GM12878 (cell line): ENCODE measurements at regions not wholly inside any gene's neighbourhood (a gene's known extent, or its start where the extent isn't known, plus 50 kb on each side); places are given as distances from the start of the nearest gene placed in this dataset.

Experiments
- BMI1 ChIP-seq: fragments of 450-650 bp; IDR thresholded peaks from 2 replicates; pipeline ENCODE4 v1.6.1; 2016; ENCODE audit warnings: mild to moderate bottlenecking, moderate library complexity, borderline replicate concordance
- CEBPB ChIP-seq, 2 experiments: fragments of 150-350 bp in 1 of 2; IDR thresholded peaks; 2 replicates each; pipeline ENCODE4 v1.6.1; 2012 to 2014; ENCODE audit warnings: low read depth in 2 of 2, low read length in 2 of 2, borderline replicate concordance in 1 of 2, inconsistent platforms in 1 of 2
- CHD4 ChIP-seq: fragments of 200-600 bp; sonication (generic); IDR thresholded peaks from 2 replicates; pipeline ENCODE4 v1.6.1; 2016; ENCODE audit warnings: mild to moderate bottlenecking
- CUX1 ChIP-seq: IDR thresholded peaks from 2 replicates; pipeline ENCODE4 v1.6.1; 2012; ENCODE audit warnings: improper control_type of control experiment, low read depth, low read length; ENCODE audit not compliant: insufficient replicate concordance
- E2F8 ChIP-seq: fragments of 450-650 bp; IDR thresholded peaks from 2 replicates; pipeline ENCODE4 v1.6.1; 2018; ENCODE audit warnings: mild to moderate bottlenecking, low read depth, moderate library complexity; ENCODE audit not compliant: partially characterized antibody
- HDAC6 ChIP-seq: fragments of 200-600 bp; sonication (generic); IDR thresholded peaks from one replicate; pipeline ENCODE4 v1.8.0; 2017; ENCODE audit warnings: antibody characterized with exemption; ENCODE audit not compliant: unreplicated experiment
- IKZF2 ChIP-seq, 2 experiments: fragments of 450-650 bp; IDR thresholded peaks; 2 replicates each; pipeline ENCODE4 v1.6.1; 2017; ENCODE audit warnings: mild to moderate bottlenecking in 2 of 2, moderate library complexity in 2 of 2
- IRF4 ChIP-seq: IDR thresholded peaks from 2 replicates; pipeline ENCODE4 v1.6.1; 2011; ENCODE audit warnings: low read depth, low read length
- IRF5 ChIP-seq: fragments of 450-650 bp; IDR thresholded peaks from 2 replicates; pipeline ENCODE4 v1.6.1; 2017; ENCODE audit warnings: borderline replicate concordance
- KDM1A ChIP-seq: fragments of 200-600 bp; sonication (generic); IDR thresholded peaks from 2 replicates; pipeline ENCODE4 v1.6.1; 2016; ENCODE audit warnings: borderline replicate concordance
- MEF2B ChIP-seq: fragments of 450-650 bp; IDR thresholded peaks from 2 replicates; pipeline ENCODE4 v1.6.1; 2018; ENCODE audit warnings: mild to moderate bottlenecking, moderate library complexity; ENCODE audit not compliant: partially characterized antibody, poor library complexity, severe bottlenecking
- MLLT1 ChIP-seq: fragments of 450-650 bp; IDR thresholded peaks from 2 replicates; pipeline ENCODE4 v1.6.1; 2016; ENCODE audit warnings: mild to moderate bottlenecking
- NFYB ChIP-seq: IDR thresholded peaks from 2 replicates; pipeline ENCODE4 v1.6.1; 2011; ENCODE audit warnings: low read depth, mild to moderate bottlenecking, low read length, improper control_type of control experiment, moderate library complexity; ENCODE audit not compliant: insufficient read depth
- NR2C2 ChIP-seq: IDR thresholded peaks from 2 replicates; pipeline ENCODE4 v1.6.1; 2011; ENCODE audit warnings: borderline replicate concordance, low read depth; ENCODE audit not compliant: control insufficient read depth, insufficient read length
- NRF1 ChIP-seq: conservative IDR thresholded peaks from 2 replicates; pipeline ENCODE4 v1.6.1; 2011; ENCODE audit warnings: mild to moderate bottlenecking, low read depth, low read length, improper control_type of control experiment
- RELB ChIP-seq: fragments of 450-650 bp; IDR thresholded peaks from 2 replicates; pipeline ENCODE4 v1.6.1; 2017; ENCODE audit warnings: low read depth, mild to moderate bottlenecking, moderate library complexity
- TAF1 ChIP-seq: IDR thresholded peaks from 2 replicates; pipeline ENCODE4 v1.6.1; 2011; ENCODE audit warnings: mild to moderate bottlenecking, low read depth, low read length, borderline replicate concordance

GRCh38 chr6:120938876-120939472 is 395.3 kb downstream of the TBC1D32 start (continued):
- no peak for TF ChIP-seq E2F8
- TF ChIP-seq BMI1 = 0 out of 2 replicates have a peak, but pooled peaks have one; percentile 19
- TF ChIP-seq IKZF2 (IDR thresholded peaks at IDR 0.05) = peak; percentile 58 to 75; a peak in 3 of 4 replicates
- no peak for TF ChIP-seq IRF5
- TF ChIP-seq NFYB = no peak
- no peak for TF ChIP-seq CUX1
- peak; percentile 56 for TF ChIP-seq MEF2B
- no peak for TF ChIP-seq HDAC6
- peak; percentile 63; the same call in 1 of the 2 replicates for TF ChIP-seq RELB
- TF ChIP-seq NRF1 = no peak
- no peak for TF ChIP-seq CEBPB (IDR thresholded peaks at IDR 0.05; ENCODE audit: borderline replicate concordance in 1 of 2, low read depth in 2 of 2, low read length in 2 of 2)
- TF ChIP-seq KDM1A = no peak
- TF ChIP-seq TAF1 = no peak
- TF ChIP-seq MLLT1 = no peak
- no peak for TF ChIP-seq CHD4
- TF ChIP-seq NR2C2 = no peak
- TF ChIP-seq IRF4 = no peak
